ENCODE measurements at regions not wholly inside any gene's neighbourhood (a gene's known extent, or its start where the extent isn't known, plus 50 kb on each side); places are given as distances from the start of the nearest gene placed in this dataset.

DNA sequence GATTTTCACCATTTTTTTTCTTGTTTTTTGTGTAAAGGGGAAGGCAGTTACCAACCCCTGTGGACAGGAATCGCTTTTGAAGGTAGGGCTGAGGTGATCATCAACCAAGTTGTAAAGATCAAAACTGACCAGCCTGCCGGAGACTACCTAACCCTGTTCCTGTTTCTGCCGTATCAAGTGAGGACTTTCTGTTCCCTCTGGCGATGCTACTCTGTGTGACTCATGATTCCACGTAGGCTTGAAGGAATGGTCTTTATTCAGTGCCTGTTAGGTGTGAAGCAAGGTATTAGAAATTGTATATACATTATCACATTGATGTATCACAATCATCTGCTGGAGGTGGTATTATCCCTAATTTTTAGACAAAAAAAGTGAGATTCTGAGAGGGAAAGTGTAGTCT is 161.3 kb downstream of the SOX4 start:
- TF ChIP-seq CTCF (conservative IDR thresholded peaks at IDR 0.05; ENCODE audit: low read depth, low read length) (no peak), RAD21 (IDR thresholded peaks at IDR 0.05; ENCODE audit: low read length) (no peak), SMC3 (IDR thresholded peaks at IDR 0.05; ENCODE audit: low read depth, low read length) (no peak), BHLHE40 (IDR thresholded peaks at IDR 0.05; ENCODE audit: low read depth, low read length) (no peak), MAZ (IDR thresholded peaks at IDR 0.05; ENCODE audit: borderline replicate concordance, low read depth, low read length) (no peak), POLR2A (IDR thresholded peaks at IDR 0.05; ENCODE audit: low read depth, low read length) (no peak)
- TF ChIP-seq, protein P1, sequence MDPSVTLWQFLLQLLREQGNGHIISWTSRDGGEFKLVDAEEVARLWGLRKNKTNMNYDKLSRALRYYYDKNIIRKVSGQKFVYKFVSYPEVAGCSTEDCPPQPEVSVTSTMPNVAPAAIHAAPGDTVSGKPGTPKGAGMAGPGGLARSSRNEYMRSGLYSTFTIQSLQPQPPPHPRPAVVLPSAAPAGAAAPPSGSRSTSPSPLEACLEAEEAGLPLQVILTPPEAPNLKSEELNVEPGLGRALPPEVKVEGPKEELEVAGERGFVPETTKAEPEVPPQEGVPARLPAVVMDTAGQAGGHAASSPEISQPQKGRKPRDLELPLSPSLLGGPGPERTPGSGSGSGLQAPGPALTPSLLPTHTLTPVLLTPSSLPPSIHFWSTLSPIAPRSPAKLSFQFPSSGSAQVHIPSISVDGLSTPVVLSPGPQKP (IDR thresholded peaks at IDR 0.05; ENCODE audit: borderline replicate concordance, low read depth, low read length) = no peak
